A673 (cell line): ENCODE measurements at regions not wholly inside any gene's neighbourhood (a gene's known extent, or its start where the extent isn't known, plus 50 kb on each side); places are given as distances from the start of the nearest gene placed in this dataset.

ENCODE experiments used
- CTCF ChIP-seq: fragments of 300-800, 200-600 bp; sonication (generic); conservative IDR thresholded peaks from 2 replicates; pipeline ENCODE4 v1.5.1; 2017; ENCODE audit warnings: low read depth, mild to moderate bottlenecking, antibody characterized with exemption, low read length, moderate library complexity, mixed read lengths
- EZH2 ChIP-seq: fragments of 200-600 bp; sonication (generic); IDR thresholded peaks from 2 replicates; pipeline ENCODE4 v1.6.1; 2017; ENCODE audit warnings: borderline replicate concordance, low read depth, mild to moderate bottlenecking, mixed read lengths, antibody characterized with exemption, low read length; ENCODE audit not compliant: poor library complexity, severe bottlenecking

- TF ChIP-seq CTCF (no peak), EZH2 (no peak)
Measured at GRCh38 chr7:84811362-84811761, 375.5 kb downstream of the SEMA3D start.
